ENCODE measurements at regions not wholly inside any gene's neighbourhood (a gene's known extent, or its start where the extent isn't known, plus 50 kb on each side); places are given as distances from the start of the nearest gene placed in this dataset.

- H3K4me3 ChIP-seq (ENCODE audit: low read depth, low read length), result no peak overlapping the region
- no peak for TF ChIP-seq CTCF (IDR thresholded peaks at IDR 0.05; ENCODE audit: borderline replicate concordance, insufficient read depth, low read depth, low read length)
Measured at GRCh38 chr10:128722947-128723346, 596.7 kb upstream of the MKI67 start.

- no peak overlapping the region for H3K4me3 ChIP-seq (ENCODE audit: low read depth, low read length)
- TF ChIP-seq CTCF (IDR thresholded peaks at IDR 0.05; ENCODE audit: borderline replicate concordance, insufficient read depth, low read depth, low read length), result no peak
Measured at GRCh38 chr10:128723631-128724205, 597.5 kb upstream of the MKI67 start.

- no peak for TF ChIP-seq CTCF (IDR thresholded peaks at IDR 0.05; ENCODE audit: borderline replicate concordance, insufficient read depth, low read depth, low read length)
- no peak overlapping the region for H3K4me3 ChIP-seq (ENCODE audit: low read depth, low read length)
Measured at GRCh38 chr10:128725531-128725930, 599.3 kb upstream of the MKI67 start.

GRCh38 chr10:128727114-128727513 lies 600.9 kb upstream of the MKI67 start:
- no peak for TF ChIP-seq CTCF (IDR thresholded peaks at IDR 0.05; ENCODE audit: borderline replicate concordance, insufficient read depth, low read depth, low read length)
- no peak overlapping the region for H3K4me3 ChIP-seq (ENCODE audit: low read depth, low read length)

- TF ChIP-seq CTCF (IDR thresholded peaks at IDR 0.05; ENCODE audit: borderline replicate concordance, insufficient read depth, low read depth, low read length), result no peak
- H3K4me3 ChIP-seq (ENCODE audit: low read depth, low read length), result no peak overlapping the region
Measured at GRCh38 chr10:128729910-128730420, 603.7 kb upstream of the MKI67 start.

- no peak overlapping the region for H3K4me3 ChIP-seq (ENCODE audit: low read depth, low read length)
- TF ChIP-seq CTCF (IDR thresholded peaks at IDR 0.05; ENCODE audit: borderline replicate concordance, insufficient read depth, low read depth, low read length), result no peak
Measured at GRCh38 chr10:128730922-128731321, 604.7 kb upstream of the MKI67 start.

GRCh38 chr10:128734161-128734560 lies 607.9 kb upstream of the MKI67 start:
- no peak for TF ChIP-seq CTCF (IDR thresholded peaks at IDR 0.05; ENCODE audit: borderline replicate concordance, insufficient read depth, low read depth, low read length)
- H3K4me3 ChIP-seq (ENCODE audit: low read depth, low read length), result no peak overlapping the region
